SK-N-SH (cell line): ENCODE measurements at regions not wholly inside any gene's neighbourhood (a gene's known extent, or its start where the extent isn't known, plus 50 kb on each side); places are given as distances from the start of the nearest gene placed in this dataset.

Source experiments
- CTCF ChIP-seq: fragments of 200-600 bp; sonication (generic); IDR thresholded peaks from 2 replicates; pipeline ENCODE4 v1.6.1; 2017; ENCODE audit warnings: antibody characterized with exemption, mild to moderate bottlenecking, moderate library complexity
- EZH2phosphoT487 ChIP-seq: fragments of 200-600 bp; sonication (generic); IDR thresholded peaks from 2 replicates; pipeline ENCODE4 v1.6.1; 2017; ENCODE audit warnings: low read depth, mixed run types, mild to moderate bottlenecking, antibody characterized with exemption, moderate library complexity, borderline replicate concordance
- FOSL2 ChIP-seq: IDR thresholded peaks from 2 replicates; pipeline ENCODE4 v1.4.0; 2012; ENCODE audit warnings: low read depth, mild to moderate bottlenecking, moderate library complexity, borderline replicate concordance
- FOXM1 ChIP-seq: IDR thresholded peaks from 2 replicates; pipeline ENCODE4 v1.4.0; 2012; ENCODE audit warnings: low read depth, mild to moderate bottlenecking
- IRF3 ChIP-seq: fragments of 150-350 bp; IDR thresholded peaks from 2 replicates; pipeline ENCODE4 v1.6.1; 2016; ENCODE audit warnings: mild to moderate bottlenecking, low read depth, low read length
- JUND ChIP-seq: IDR thresholded peaks from 2 replicates; pipeline ENCODE4 v1.4.0; 2012
- POLR2AphosphoS5 ChIP-seq: IDR thresholded peaks from 2 replicates; pipeline ENCODE4 v1.6.1; 2012; ENCODE audit warnings: low read depth, low read length
- RFX5 ChIP-seq: IDR thresholded peaks from 2 replicates; pipeline ENCODE4 v1.6.1; 2012; ENCODE audit warnings: mild to moderate bottlenecking, improper control_type of control experiment, low read length
- SIN3A ChIP-seq: IDR thresholded peaks from 2 replicates; pipeline ENCODE4 v1.6.1; 2012; ENCODE audit warnings: low read depth, mild to moderate bottlenecking, low read length, moderate library complexity, borderline replicate concordance
- TCF12 ChIP-seq: IDR thresholded peaks from 2 replicates; pipeline ENCODE4 v1.4.0; 2012
- USF1 ChIP-seq: IDR thresholded peaks from 2 replicates; pipeline ENCODE4 v1.4.0; 2012; ENCODE audit warnings: low read depth, borderline replicate concordance
- TF ChIP-seq, protein P1 (sequence below): IDR thresholded peaks from 2 replicates; pipeline ENCODE4 v1.4.0; 2012; ENCODE audit warnings: low read depth

DNA sequence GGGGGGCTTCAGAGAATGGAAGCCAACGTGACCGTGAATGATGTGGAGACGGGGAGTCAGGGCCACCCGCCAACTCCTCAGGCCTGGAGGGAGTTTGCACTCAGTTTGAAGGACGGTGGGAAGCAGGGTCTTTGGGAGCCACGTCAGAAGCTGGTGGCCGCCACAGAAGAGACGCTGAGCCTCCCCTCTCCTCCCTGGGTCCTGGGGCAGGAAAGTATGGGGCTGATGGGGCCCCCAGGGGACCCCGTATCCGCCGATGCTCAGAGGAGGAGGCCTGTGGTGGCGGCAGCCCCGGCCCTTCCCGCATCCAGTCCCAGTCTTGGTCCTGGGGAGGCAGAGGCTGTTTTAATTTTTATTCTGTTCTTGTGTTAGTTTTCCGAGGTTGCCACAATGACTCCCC is 188.6 kb upstream of the C1orf174 start:
- TF ChIP-seq EZH2phosphoT487 (no peak), RFX5 (no peak), CTCF (no peak), IRF3 (no peak), POLR2AphosphoS5 (no peak), SIN3A (no peak), FOXM1 (no peak), FOSL2 (no peak), JUND (no peak), TCF12 (no peak), USF1 (no peak)
- TF ChIP-seq, protein P1, sequence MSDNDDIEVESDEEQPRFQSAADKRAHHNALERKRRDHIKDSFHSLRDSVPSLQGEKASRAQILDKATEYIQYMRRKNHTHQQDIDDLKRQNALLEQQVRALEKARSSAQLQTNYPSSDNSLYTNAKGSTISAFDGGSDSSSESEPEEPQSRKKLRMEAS: no peak
